Ovary (tissue), 7 donors: ENCODE measurements at regions not wholly inside any gene's neighbourhood (a gene's known extent, or its start where the extent isn't known, plus 50 kb on each side); places are given as distances from the start of the nearest gene placed in this dataset.

Source experiments
- DNase-seq, 5 donors: peaks; one replicate each; pipeline ENCODE4 v3.0.0-alpha.2; 2019 to 2020
- H3K27ac ChIP-seq, 2 donors: fragments of 200-600 bp; one replicate each; pipeline versions ENCODE4 v1.5.1 to v1.8.0; 2019 to 2022
- H3K27me3 ChIP-seq: fragments of 200-600 bp; one replicate; pipeline ENCODE4 v1.8.0; 2022
- H3K36me3 ChIP-seq: fragments of 200-600 bp; sonication (generic); one replicate; pipeline ENCODE4 v1.5.1; 2019
- H3K4me1 ChIP-seq: one replicate; pipeline ENCODE4 v1.8.1; 2013; ENCODE audit warnings: mild to moderate bottlenecking, moderate library complexity; ENCODE audit not compliant: insufficient read depth
- H3K4me3 ChIP-seq: fragments of 200-600 bp; sonication (generic); one replicate; pipeline ENCODE4 v1.5.1; 2017
- H3K9me3 ChIP-seq, 2 donors: fragments of 200-600 bp in 1 of 2; sonication (generic) in 1 of 2; one replicate each; pipeline versions ENCODE4 v1.5.1 to v1.8.1; 2013 to 2019; ENCODE audit warnings: mild to moderate bottlenecking in 1 of 2, moderate library complexity in 1 of 2
- CTCF ChIP-seq, 3 donors: fragments of 450-650 bp in 2 of 3; fragments of 200-600 bp in 1 of 3; IDR thresholded peaks; one replicate each; pipeline versions ENCODE4 v1.5.1 to v1.8.0; 2016 to 2022; ENCODE audit warnings: antibody characterized with exemption in 3 of 3, mild to moderate bottlenecking in 1 of 3
- EP300 ChIP-seq: sonication (generic); formaldehyde crosslinking; IDR thresholded peaks from one replicate; pipeline ENCODE4 v1.6.1; 2017; ENCODE audit warnings: antibody characterized with exemption
- POLR2A ChIP-seq: fragments of 450-650 bp; IDR thresholded peaks from one replicate; pipeline ENCODE4 v1.6.1; 2017; ENCODE audit warnings: antibody characterized with exemption, mild to moderate bottlenecking, moderate library complexity
- WGBS, 3 donors: extraction: QIAGEN DNeasy Blood & Tissue Kit in 1 of 3; methylation state at CpG; one replicate each; pipeline versions ENCODE4 v1.1.5 to v1.1.7; 2013 to 2017; 5-methylcytosine and 5-hydroxymethylcytosine counted together
- intact Hi-C, 4 donors: fragments of 100-400 bp; cut with DNase I; formaldehyde crosslinking; loops; one replicate each; pipeline versions ENCODE4 v1.11.0 to v1.15.1; 2022 to 2023
- donor health status: DM: no; HTN: no; CAD: no; lungs with moderate emphysema.
- donor health status: DM: no; HTN: no; CAD: no.
- donor health status: Bipolar disorder and iron deficiency.
- donor health status: DM: no; HTN: no; CAD: no.
- donor health status: DM: yes; HTN: yes; CAD: no.

- Histone ChIP-seq H3K9me3 (no peaks in the 10 kb centered on the region), H3K27ac (no peak overlapping the region), H3K36me3 (no peaks in the 10 kb centered on the region), H3K4me1 (peaks cover 3% of the 10 kb centered on the region), H3K27me3 (no peaks in the 10 kb centered on the region), H3K4me3 (no peak overlapping the region)
- no peak for TF ChIP-seq CTCF (IDR thresholded peaks at IDR 0.05)
- TF ChIP-seq EP300: no peak
- TF ChIP-seq POLR2A: no peak
- no peak for DNase-seq
- intact Hi-C loops: no loop called here
- 87 to 95% (median 89%) methylated on average over 7 of the region's 7 CpGs for WGBS, 3 donors
Measured at GRCh38 chr5:168057905-168058304, 233.5 kb upstream of the WWC1 start.

- Histone ChIP-seq H3K27me3 (no peaks in the 10 kb centered on the region), H3K4me3 (no peak overlapping the region), H3K27ac (no peak overlapping the region), H3K9me3 (no peaks in the 10 kb centered on the region), H3K4me1 (peaks cover 3% of the 10 kb centered on the region), H3K36me3 (no peaks in the 10 kb centered on the region)
- TF ChIP-seq EP300 (no peak), POLR2A (no peak), CTCF (IDR thresholded peaks at IDR 0.05) (no peak)
- 48 to 49% (median 48%) methylated on average over 2 of the region's 2 CpGs for WGBS, 3 donors
- no peak for DNase-seq
- intact Hi-C loops: no loop called here
Measured at GRCh38 chr5:168059131-168059530, 232.3 kb upstream of the WWC1 start.

DNA sequence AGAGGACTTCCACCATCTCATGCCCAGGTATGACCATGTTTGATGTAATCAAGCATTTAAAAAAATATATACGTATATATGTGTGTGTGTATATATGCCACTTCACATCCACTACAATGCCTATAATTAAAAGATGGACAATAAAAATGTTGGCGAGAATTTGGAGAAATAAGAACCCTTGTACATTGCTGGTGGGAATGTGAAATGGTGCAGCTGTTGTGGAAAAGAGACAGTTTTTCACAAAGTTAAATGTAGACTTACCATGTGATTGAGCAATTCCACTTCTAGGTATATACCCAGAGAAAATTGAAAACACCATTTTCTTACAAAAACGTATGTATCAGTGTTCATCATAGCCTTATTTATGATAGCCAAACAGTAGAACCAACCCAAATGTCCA, 229.2 kb upstream of the WWC1 start:
- no peaks in the 10 kb centered on the region for H3K4me1 ChIP-seq
- H3K27me3 ChIP-seq: no peaks in the 10 kb centered on the region
- H3K9me3 ChIP-seq: no peaks in the 10 kb centered on the region
- H3K4me3 ChIP-seq: no peak overlapping the region
- DNase-seq: no peak
- intact Hi-C loops: no loop called here
- 86 to 89% (median 87%) methylated on average over 3 of the region's 3 CpGs for WGBS, 3 donors
- H3K36me3 ChIP-seq: no peaks in the 10 kb centered on the region
- no peak for TF ChIP-seq EP300
- no peak for TF ChIP-seq CTCF (IDR thresholded peaks at IDR 0.05)
- TF ChIP-seq POLR2A: no peak
- no peak overlapping the region for H3K27ac ChIP-seq

- no peak overlapping the region for H3K27ac ChIP-seq
- WGBS, 3 donors: 83 to 92% (median 86%) methylated on average over 5 of the region's 5 CpGs
- no peak for DNase-seq
- no peaks in the 10 kb centered on the region for H3K36me3 ChIP-seq
- H3K4me1 ChIP-seq: no peaks in the 10 kb centered on the region
- no peak overlapping the region for H3K4me3 ChIP-seq
- intact Hi-C loops: no loop called here
- no peak for TF ChIP-seq EP300
- TF ChIP-seq POLR2A: no peak
- TF ChIP-seq CTCF (IDR thresholded peaks at IDR 0.05): no peak
- H3K27me3 ChIP-seq: no peaks in the 10 kb centered on the region
- H3K9me3 ChIP-seq: no peaks in the 10 kb centered on the region
Measured at GRCh38 chr5:168064457-168064856, 227.0 kb upstream of the WWC1 start.
